ENCODE measurements at regions not wholly inside any gene's neighbourhood (a gene's known extent, or its start where the extent isn't known, plus 50 kb on each side); places are given as distances from the start of the nearest gene placed in this dataset.

- no peak overlapping the region for H4K8ac ChIP-seq (ENCODE audit: extremely low read depth, insufficient read depth, low read length)
- H3K4me2 ChIP-seq (ENCODE audit: insufficient read depth in 1 of 2, low read depth in 2 of 2, low read length in 2 of 2) = peak overlapping the region; percentile 34 to 58; a peak in 3 of 4 replicates
- no peak overlapping the region for H4K91ac ChIP-seq (replicated peaks; ENCODE audit: insufficient read length, low read length)
- no peaks in the 10 kb centered on the region for H3K9me3 ChIP-seq (ENCODE audit: insufficient read depth in 2 of 2, low read depth in 1 of 2, low read length in 1 of 2)
- FAIRE-seq = peak; percentile 45
- H2AK5ac ChIP-seq (ENCODE audit: low read depth, low read length) = no peak overlapping the region
- peaks cover 0 to 18% (median 14%) of the 10 kb centered on the region in 4 experiments; a peak in 5 of 7 replicates for H3K27me3 ChIP-seq (replicated peaks in 1 of 4; ENCODE audit: control insufficient read depth in 3 of 4, extremely low read depth in 1 of 4, insufficient read depth in 3 of 4, low read length in 3 of 4)
- no peak overlapping the region for H3K14ac ChIP-seq (ENCODE audit: insufficient read length)
- H2BK120ac ChIP-seq (replicated peaks; ENCODE audit: low read depth, low read length) = no peak overlapping the region
- H3K56ac ChIP-seq (replicated peaks; ENCODE audit: insufficient read length, low read depth, low read length) = no peak overlapping the region
- peaks cover 5 to 18% (median 14%) of the 10 kb centered on the region in 4 experiments for H3K4me1 ChIP-seq (replicated peaks in 1 of 4; ENCODE audit: control insufficient read depth in 3 of 4, insufficient read depth in 4 of 4, low read length in 3 of 4)
- no peak overlapping the region for H2AFZ ChIP-seq (ENCODE audit: low read length)
- no peak overlapping the region; a peak in 1 of 8 replicates for H3K4me3 ChIP-seq (ENCODE audit: extremely low read depth in 1 of 4, insufficient read depth in 2 of 4, low read depth in 3 of 4, low read length in 4 of 4)
- ChIA-PET CTCF (ENCODE audit: partially characterized antibody) (interaction anchor here (1.2 to 2.6 kb wide), 4 partner anchors 10 to 90 kb away, joined by 4 to 19 read pairs (median 6); no protein-coding TSS in a partner anchor), POLR2A (ENCODE audit: partially characterized antibody) (interaction anchor here (0.8 kb wide), 1 partner anchor 110 kb away, joined by 3 read pairs; no protein-coding TSS in a partner anchor)
- peak overlapping the region; percentile 80; the same call in 1 of the 2 replicates for H2BK20ac ChIP-seq (ENCODE audit: low read length)
- no peak overlapping the region for H3K4ac ChIP-seq (replicated peaks; ENCODE audit: insufficient read length, low read depth, low read length)
- no peaks in the 10 kb centered on the region for H3K36me3 ChIP-seq (ENCODE audit: control insufficient read depth in 2 of 4, insufficient read depth in 4 of 4, low read length in 3 of 4)
- H4K5ac ChIP-seq (ENCODE audit: insufficient read length, low read depth, low read length) = no peak overlapping the region
- H4K20me1 ChIP-seq (replicated peaks in 1 of 2; ENCODE audit: control insufficient read depth in 1 of 2, insufficient read depth in 2 of 2, low read length in 2 of 2) = no peaks in the 10 kb centered on the region
- no peak for DNase-seq (ENCODE audit: low read depth in 1 of 2, low spot score in 2 of 2)
- no peak overlapping the region for H3K23ac ChIP-seq (ENCODE audit: insufficient read length)
- TF ChIP-seq TAF7 (optimal IDR thresholded peaks at IDR 0.05; ENCODE audit: borderline replicate concordance, low read depth, low read length) (no peak), POLR2A (IDR thresholded peaks at IDR 0.05; ENCODE audit: control extremely low read depth in 1 of 2, low read depth in 2 of 2, low read length in 2 of 2) (no peak), CEBPB (IDR thresholded peaks at IDR 0.05; ENCODE audit: low read depth, low read length) (no peak)
- no peak overlapping the region for H3K27ac ChIP-seq (ENCODE audit: low read depth, low read length)
- 0 out of 2 replicates have a peak overlapping the region, but pooled peaks have one; percentile 23 for H2BK12ac ChIP-seq (ENCODE audit: low read depth, low read length)
- H3K9ac ChIP-seq (replicated peaks in 1 of 4; ENCODE audit: extremely low read depth in 1 of 4, low read depth in 3 of 4, low read length in 3 of 4) = no peak overlapping the region
- WGBS, 2 experiments (ENCODE audit: extremely low coverage in 1 of 2, insufficient coverage in 1 of 2, insufficient read length in 1 of 2, insufficient replicate concordance in 2 of 2, low coverage in 1 of 2, low lambda C conversion rate in 2 of 2, missing lambda C conversion rate in 1 of 2) = 21% methylated on average over 1 of the region's 1 CpG; no CpG with 5 or more reads in 1 of the 2 experiments
- no peak overlapping the region for H2BK15ac ChIP-seq (ENCODE audit: low read length)
- no peaks in the 10 kb centered on the region for H3K79me1 ChIP-seq (ENCODE audit: low read depth, low read length)
- H3K23me2 ChIP-seq (ENCODE audit: low read depth, low read length) = no peaks in the 10 kb centered on the region; the same call in 1 of the 2 replicates
- H3K79me2 ChIP-seq (ENCODE audit: control insufficient read depth in 1 of 2, insufficient read depth in 2 of 2, low read length in 2 of 2) = no peaks in the 10 kb centered on the region
- H3K18ac ChIP-seq (ENCODE audit: extremely low read depth, low read length) = peak overlapping the region; percentile 19; the same call in 1 of the 2 replicates
- H2BK5ac ChIP-seq (ENCODE audit: low read depth, low read length) = no peak overlapping the region
Measured at GRCh38 chr10:120644556-120645410, 187.8 kb downstream of the PLPP4 start.

All from H1 (cell line).